IMR-90 (cell line): ENCODE measurements at regions not wholly inside any gene's neighbourhood (a gene's known extent, or its start where the extent isn't known, plus 50 kb on each side); places are given as distances from the start of the nearest gene placed in this dataset.

Experiments used
- ATAC-seq: fragments of 200-7000 bp; cut with Tn5 transposase; 2 replicates; pipeline ENCODE4 v1.9.1; 2020; ENCODE audit warnings: low read depth, mild to moderate bottlenecking, moderate library complexity
- BruUV-seq: library from RNA; stranded (reverse); fragments of 400-500 nt; replicated peaks from 2 replicates; lab custom pipeline; 2021; lab: Mats Ljungman, UMichigan
- CTCF ChIA-PET: fragments of 300-600 bp; formaldehyde crosslinking; extraction: SDS; loops from one replicate; lab custom pipeline; 2021; ENCODE audit warnings: antibody characterized with exemption; lab: Yijun Ruan, JAX
- POLR2A ChIA-PET: fragments of 300-600 bp; sonication (Branson Sonifier 250); formaldehyde crosslinking; loops from one replicate; lab custom pipeline; 2022; ENCODE audit warnings: antibody characterized with exemption; ENCODE audit not compliant: unreplicated experiment; lab: Charles Lee
- DNase-seq: peaks from one replicate; pipeline ENCODE4 v3.0.0; 2013
- H2AFZ ChIP-seq: replicated peaks from 2 replicates; pipeline ENCODE3; 2013; ENCODE audit warnings: low read length, mild to moderate bottlenecking; ENCODE audit not compliant: poor library complexity
- H2AK5ac ChIP-seq: 2 replicates; pipeline ENCODE4 v1.6.1; 2013; ENCODE audit warnings: low read depth, low read length, inconsistent platforms
- H2AK9ac ChIP-seq: replicated peaks from 2 replicates; pipeline ENCODE3; 2013; ENCODE audit warnings: mild to moderate bottlenecking, low read depth, low read length, moderate library complexity; ENCODE audit not compliant: poor library complexity
- H2BK120ac ChIP-seq: 2 replicates; pipeline ENCODE4 v1.6.1; 2013; ENCODE audit warnings: low read depth, low read length, inconsistent platforms
- H2BK15ac ChIP-seq: 3 replicates; pipeline ENCODE4 v1.6.1; 2013; ENCODE audit warnings: low read depth, low read length, inconsistent platforms
- H2BK20ac ChIP-seq: 2 replicates; pipeline ENCODE4 v1.6.1; 2013; ENCODE audit warnings: low read depth, mild to moderate bottlenecking, inconsistent platforms, low read length, moderate library complexity
- H2BK5ac ChIP-seq: 2 replicates; pipeline ENCODE4 v1.6.1; 2013; ENCODE audit warnings: mild to moderate bottlenecking, low read depth, low read length, inconsistent platforms; ENCODE audit not compliant: poor library complexity, severe bottlenecking
- H3K14ac ChIP-seq: replicated peaks from 2 replicates; pipeline ENCODE4 v1.6.1; 2013; ENCODE audit warnings: low read depth, low read length, inconsistent platforms
- H3K18ac ChIP-seq: 2 replicates; pipeline ENCODE4 v1.6.1; 2013; ENCODE audit warnings: low read depth, low read length, control low read depth
- H3K23ac ChIP-seq: 2 replicates; pipeline ENCODE4 v1.6.1; 2013; ENCODE audit warnings: low read depth, low read length, inconsistent platforms
- H3K27ac ChIP-seq: 2 replicates; pipeline ENCODE4 v1.5.1; 2013; ENCODE audit warnings: mild to moderate bottlenecking, control low read depth, low read length; ENCODE audit not compliant: insufficient read depth
- H3K27me3 ChIP-seq: 2 replicates; pipeline ENCODE4 v1.6.1; 2013; ENCODE audit warnings: low read length; ENCODE audit not compliant: control insufficient read depth, insufficient read depth
- H3K36me3 ChIP-seq: 2 replicates; pipeline ENCODE4 v1.6.1; 2013; ENCODE audit warnings: low read length, mixed read lengths; ENCODE audit not compliant: control insufficient read depth, insufficient read depth
- H3K4ac ChIP-seq: 2 replicates; pipeline ENCODE4 v1.6.1; 2013; ENCODE audit warnings: low read depth, low read length, inconsistent platforms
- H3K4me1 ChIP-seq: 2 replicates; pipeline ENCODE4 v1.6.1; 2013; ENCODE audit warnings: low read length, mixed read lengths; ENCODE audit not compliant: control insufficient read depth, insufficient read depth
- H3K4me2 ChIP-seq: 2 replicates; pipeline ENCODE4 v1.6.1; 2013; ENCODE audit warnings: low read depth, mild to moderate bottlenecking, control low read depth, low read length, moderate library complexity
- H3K4me3 ChIP-seq: 2 replicates; pipeline ENCODE4 v1.5.1; 2013; ENCODE audit warnings: low read depth, mild to moderate bottlenecking, control low read depth, low read length, moderate library complexity; ENCODE audit not compliant: insufficient read depth
- H3K56ac ChIP-seq: 2 replicates; pipeline ENCODE4 v1.6.1; 2013; ENCODE audit warnings: low read length, inconsistent platforms; ENCODE audit not compliant: insufficient read depth; ENCODE audit errors: extremely low read depth
- H3K79me1 ChIP-seq, 2 experiments: 2 replicates each; pipeline ENCODE4 v1.6.1; 2013; ENCODE audit warnings: low read length in 2 of 2, inconsistent platforms in 1 of 2, low read depth in 1 of 2
- H3K9ac ChIP-seq: 2 replicates; pipeline ENCODE4 v1.6.1; 2013; ENCODE audit warnings: low read depth, low read length, control low read depth
- H3K9me1 ChIP-seq: 2 replicates; pipeline ENCODE4 v1.6.1; 2013; ENCODE audit warnings: low read length, inconsistent platforms; ENCODE audit not compliant: insufficient read depth
- H3K9me3 ChIP-seq: 2 replicates; pipeline ENCODE4 v1.6.1; 2013; ENCODE audit warnings: low read length; ENCODE audit not compliant: control insufficient read depth, insufficient read depth
- H4K20me1 ChIP-seq: 2 replicates; pipeline ENCODE4 v1.6.1; 2013; ENCODE audit warnings: low read length, inconsistent platforms; ENCODE audit not compliant: insufficient read depth
- H4K5ac ChIP-seq: 2 replicates; pipeline ENCODE4 v1.6.1; 2013; ENCODE audit warnings: mild to moderate bottlenecking, low read depth, low read length, control low read depth
- H4K8ac ChIP-seq, 2 experiments: 2 replicates each; pipeline ENCODE4 v1.6.1; 2013; ENCODE audit warnings: low read depth in 2 of 2, low read length in 2 of 2, control low read depth in 1 of 2, inconsistent platforms in 1 of 2
- H4K91ac ChIP-seq: 2 replicates; pipeline ENCODE4 v1.6.1; 2013; ENCODE audit warnings: low read depth, low read length, inconsistent platforms; ENCODE audit not compliant: insufficient read depth
- BHLHE40 ChIP-seq: fragments of 150-350 bp; IDR thresholded peaks from 2 replicates; pipeline ENCODE4 v1.6.1; 2016; ENCODE audit warnings: mild to moderate bottlenecking, low read depth, low read length
- CEBPB ChIP-seq: IDR thresholded peaks from 2 replicates; pipeline ENCODE4 v1.6.1; 2012; ENCODE audit warnings: low read depth, low read length, improper control_type of control experiment
- CHD1 ChIP-seq: IDR thresholded peaks from 2 replicates; pipeline ENCODE4 v1.6.1; 2012; ENCODE audit warnings: low read depth, low read length, improper control_type of control experiment
- CTCF ChIP-seq: conservative IDR thresholded peaks from 2 replicates; pipeline ENCODE4 v1.5.1; 2012; ENCODE audit warnings: mild to moderate bottlenecking, low read depth, low read length, improper control_type of control experiment
- ELK1 ChIP-seq: fragments of 150-350 bp; IDR thresholded peaks from 2 replicates; pipeline ENCODE4 v1.6.1; 2016; ENCODE audit warnings: low read depth, mild to moderate bottlenecking, low read length, moderate library complexity, borderline replicate concordance
- MAFK ChIP-seq: IDR thresholded peaks from 2 replicates; pipeline ENCODE4 v1.6.1; 2012; ENCODE audit warnings: low read depth, low read length, improper control_type of control experiment
- MAZ ChIP-seq: IDR thresholded peaks from 2 replicates; pipeline ENCODE4 v1.6.1; 2012; ENCODE audit warnings: low read depth, mild to moderate bottlenecking, low read length, improper control_type of control experiment, moderate library complexity, borderline replicate concordance
- MXI1 ChIP-seq: IDR thresholded peaks from 2 replicates; pipeline ENCODE4 v1.6.1; 2012; ENCODE audit warnings: low read depth, mild to moderate bottlenecking, low read length, moderate library complexity, borderline replicate concordance
- NFE2L2 ChIP-seq: fragments of 150-350 bp; IDR thresholded peaks from 2 replicates; pipeline ENCODE4 v1.6.1; 2016; ENCODE audit warnings: low read depth, mild to moderate bottlenecking, low read length
- POLR2A ChIP-seq: IDR thresholded peaks from 2 replicates; pipeline ENCODE4 v1.6.1; 2012; ENCODE audit warnings: mild to moderate bottlenecking, low read depth, low read length
- RAD21 ChIP-seq: IDR thresholded peaks from 2 replicates; pipeline ENCODE4 v1.6.1; 2012; ENCODE audit warnings: low read length, improper control_type of control experiment
- RCOR1 ChIP-seq: IDR thresholded peaks from 2 replicates; pipeline ENCODE4 v1.6.1; 2012; ENCODE audit warnings: mild to moderate bottlenecking, low read length, improper control_type of control experiment; ENCODE audit not compliant: insufficient replicate concordance
- RFX5 ChIP-seq: IDR thresholded peaks from 2 replicates; pipeline ENCODE4 v1.8.0; 2012; ENCODE audit warnings: low read depth, mild to moderate bottlenecking, low read length, moderate library complexity
- SMC3 ChIP-seq: fragments of 150-350 bp; IDR thresholded peaks from 2 replicates; pipeline ENCODE4 v1.6.1; 2016; ENCODE audit warnings: low read depth, mild to moderate bottlenecking, antibody characterized with exemption, low read length, moderate library complexity
- USF2 ChIP-seq: fragments of 150-350 bp; IDR thresholded peaks from 2 replicates; pipeline ENCODE4 v1.6.1; 2017; ENCODE audit warnings: mild to moderate bottlenecking, antibody characterized with exemption, low read length, low read depth
- WGBS, 2 experiments: methylation state at CpG; one replicate each; pipeline versions ENCODE4 v1.1.5 to v1.1.7; 2013; ENCODE audit warnings: missing lambda C conversion rate in 2 of 2; ENCODE audit not compliant: insufficient read length in 1 of 2; ENCODE audit errors: extremely low coverage in 2 of 2; 5-methylcytosine and 5-hydroxymethylcytosine counted together
- dilution Hi-C: fragments of 300-500 bp; cut with HindIII; formaldehyde crosslinking; loops from one replicate; pipeline ENCODE4 v1.14.3; 2018; ENCODE audit warnings: low sequenced_read_pairs; ENCODE audit not compliant: unreplicated experiment
- in situ Hi-C: fragments of 300-500 bp; cut with MboI; formaldehyde crosslinking; loops from 3 replicates; pipeline ENCODE4 v1.14.3; 2019; ENCODE audit warnings: low sequenced_read_pairs, inconsistent platforms, mixed read lengths
- intact Hi-C: fragments of 100-400 bp; cut with micrococcal nuclease; formaldehyde crosslinking; loops from 2 replicates; pipeline ENCODE4 v1.10.0; 2022

- no peak overlapping the region for H2AFZ ChIP-seq
- TF ChIP-seq POLR2A (no peak), MAZ (no peak), USF2 (no peak), RFX5 (no peak), MXI1 (no peak), CEBPB (no peak), RCOR1 (no peak), BHLHE40 (no peak), NFE2L2 (no peak), RAD21 (no peak), SMC3 (no peak), MAFK (no peak), ELK1 (no peak), CTCF (no peak), CHD1 (no peak)
- H2BK120ac ChIP-seq, result peak overlapping the region; percentile 98
- H3K56ac ChIP-seq, result peak overlapping the region; percentile 84; the same call in 1 of the 2 replicates
- intact Hi-C loops, result no loop called here
- H3K4ac ChIP-seq, result 0 out of 2 replicates have a peak overlapping the region, but pooled peaks have one; percentile 21
- WGBS, 2 experiments, result no CpG with 5 or more reads among the region's 3 CpGs
- H4K8ac ChIP-seq, result peak overlapping the region; percentile 70 to 93
- H3K27me3 ChIP-seq, result no peaks in the 10 kb centered on the region
- 0 out of 2 replicates have a peak overlapping the region, but pooled peaks have one; percentile 17 for H3K14ac ChIP-seq
- H4K5ac ChIP-seq, result peak overlapping the region; percentile 100
- peak overlapping the region; percentile 98; the same call in 1 of the 2 replicates for H2BK20ac ChIP-seq
- 0 out of 3 replicates have a peak overlapping the region, but pooled peaks have one; percentile 92 for H2BK15ac ChIP-seq
- peak overlapping the region; percentile 81; the same call in 1 of the 2 replicates for H3K4me2 ChIP-seq
- peak overlapping the region; percentile 98 for H3K27ac ChIP-seq
- DNase-seq (peak; percentile 84), ATAC-seq (peak; percentile 73)
- peak overlapping the region; percentile 98 for H2BK5ac ChIP-seq
- POLR2A ChIA-PET, result no interaction called here
- no peak overlapping the region for H3K9ac ChIP-seq
- dilution Hi-C loops, result no loop called here
- H3K4me3 ChIP-seq, result no peak overlapping the region
- H4K91ac ChIP-seq, result no peak overlapping the region
- H3K9me1 ChIP-seq, result peaks cover 8% of the 10 kb centered on the region
- BruUV-seq, result no TSS peak
- no peak overlapping the region for H3K23ac ChIP-seq
- H2AK5ac ChIP-seq, result no peak overlapping the region
- peak overlapping the region; percentile 100 for H3K18ac ChIP-seq
- in situ Hi-C loops, result loop anchor here (10.0 kb wide), 1 partner anchor 106 kb away; no protein-coding TSS in a partner anchor
- peaks cover 10% of the 10 kb centered on the region for H3K4me1 ChIP-seq
- CTCF ChIA-PET, result no interaction called here
- H3K36me3 ChIP-seq, result no peaks in the 10 kb centered on the region
- no peak overlapping the region for H2AK9ac ChIP-seq
- peaks cover 6% of the 10 kb centered on the region for H3K9me3 ChIP-seq
- H4K20me1 ChIP-seq, result no peaks in the 10 kb centered on the region
- no peaks in the 10 kb centered on the region for H3K79me1 ChIP-seq
These were observed 424.4 kb downstream of the PMP22 start for GRCh38 chr17:14840616-14841231.
